Suprapubic skin (tissue), 3 donors: ENCODE measurements at regions not wholly inside any gene's neighbourhood (a gene's known extent, or its start where the extent isn't known, plus 50 kb on each side); places are given as distances from the start of the nearest gene placed in this dataset.
"Not testable (repeated sequence)": the region's sequence is repeated elsewhere in the genome, so short reads cannot be mapped to it uniquely, and the experiment has no call there.

Experiments
- CTCF ChIP-seq, 2 donors: fragments of 200-600 bp in 1 of 2; fragments of 450-650 bp in 1 of 2; sonication (generic) in 1 of 2; IDR thresholded peaks; one replicate each; pipeline ENCODE4 v1.5.1; 2016 to 2019; ENCODE audit warnings: antibody characterized with exemption in 2 of 2, mild to moderate bottlenecking in 1 of 2, moderate library complexity in 1 of 2
- EP300 ChIP-seq: sonication (generic); formaldehyde crosslinking; IDR thresholded peaks from one replicate; pipeline ENCODE4 v1.6.1; 2017; ENCODE audit warnings: antibody characterized with exemption

GRCh38 chr14:19347112-19347511 lies 87.0 kb downstream of the POTEG start:
- not testable (repeated sequence) for TF ChIP-seq EP300; CTCF (IDR thresholded peaks at IDR 0.05)
